Esophagus squamous epithelium (tissue), 5 donors: ENCODE measurements at regions not wholly inside any gene's neighbourhood (a gene's known extent, or its start where the extent isn't known, plus 50 kb on each side); places are given as distances from the start of the nearest gene placed in this dataset.
"Not testable (repeated sequence)": the region's sequence is repeated elsewhere in the genome, so short reads cannot be mapped to it uniquely, and the experiment has no call there.

ENCODE experiments used
- DNase-seq: peaks from one replicate; lab custom pipeline; 2025; lab: John Stamatoyannopoulos, UW
- H3K27ac ChIP-seq, 4 donors: fragments of 200-600 bp; sonication (generic); one replicate each; pipeline ENCODE4 v1.5.1; 2016 to 2019; ENCODE audit warnings: mild to moderate bottlenecking in 1 of 4
- H3K27me3 ChIP-seq, 4 donors: fragments of 200-600 bp; sonication (generic); 1 replicate in 3 of 4; 2 replicates in 1 of 4; pipeline versions ENCODE4 v1.5.1 to v1.6.0; 2017 to 2021; ENCODE audit warnings: antibody characterized with exemption in 1 of 4
- H3K36me3 ChIP-seq, 3 donors: fragments of 200-600 bp; sonication (generic); one replicate each; pipeline ENCODE4 v1.5.1; 2016 to 2019
- H3K4me1 ChIP-seq, 3 donors: fragments of 200-600 bp; sonication (generic); one replicate each; pipeline ENCODE4 v1.5.1; 2017 to 2019
- H3K4me3 ChIP-seq, 4 donors: fragments of 200-600 bp; sonication (generic); 1 replicate in 3 of 4; 2 replicates in 1 of 4; pipeline ENCODE4 v1.5.1; 2016 to 2019; ENCODE audit warnings: mild to moderate bottlenecking in 2 of 4, moderate library complexity in 1 of 4
- H3K9me3 ChIP-seq, 3 donors: fragments of 200-600 bp; sonication (generic); one replicate each; pipeline ENCODE4 v1.5.1; 2016 to 2019
- CTCF ChIP-seq, 6 experiments: fragments of 450-650 bp in 4 of 6; fragments of 200-600 bp in 2 of 6; sonication (generic) in 2 of 6; IDR thresholded peaks; one replicate each; pipeline ENCODE4 v1.5.1; 2016 to 2019; ENCODE audit warnings: antibody characterized with exemption in 6 of 6, mild to moderate bottlenecking in 4 of 6, moderate library complexity in 4 of 6
- POLR2A ChIP-seq, 4 donors: fragments of 450-650 bp; IDR thresholded peaks; one replicate each; pipeline ENCODE4 v1.6.1; 2017; ENCODE audit warnings: antibody characterized with exemption in 4 of 4, mild to moderate bottlenecking in 4 of 4, moderate library complexity in 3 of 4
- WGBS, 2 donors: methylation state at CpG; one replicate each; pipeline ENCODE4 v1.1.5; 2018; 5-methylcytosine and 5-hydroxymethylcytosine counted together
- intact Hi-C: fragments of 100-400 bp; cut with DNase I; formaldehyde crosslinking; loops from one replicate; pipeline ENCODE4 v1.15.0; 2022
- donor health status: DM: yes; HTN: yes; CAD: no.

- DNase-seq, result no peak
- Histone ChIP-seq H3K36me3 (peaks cover 0 to 45% (median 0%) of the 10 kb centered on the region in 3 donors), H3K27me3 (no peaks in the 10 kb centered on the region), H3K4me3 (no peak overlapping the region), H3K27ac (no peak overlapping the region), H3K4me1 (peaks cover 0 to 6% (median 0%) of the 10 kb centered on the region in 3 donors), H3K9me3 (no peaks in the 10 kb centered on the region)
- no peak for TF ChIP-seq POLR2A (IDR thresholded peaks at IDR 0.05)
- TF ChIP-seq CTCF (IDR thresholded peaks at IDR 0.05), result no peak
- WGBS, 2 donors, result 94 to 100% methylated on average over 1 to 2 of the region's 2 CpGs
- intact Hi-C loops, result no loop called here
Measured at GRCh38 chr6:34646714-34647113, 49.9 kb downstream of the ILRUN start.

- no peaks in the 10 kb centered on the region for H3K27me3 ChIP-seq
- no peaks in the 10 kb centered on the region for H3K9me3 ChIP-seq
- no peak for TF ChIP-seq CTCF (IDR thresholded peaks at IDR 0.05)
- no peak overlapping the region for H3K4me3 ChIP-seq
- H3K27ac ChIP-seq, result no peak overlapping the region
- intact Hi-C loops, result no loop called here
- DNase-seq, result no peak
- 83 to 89% methylated on average over 5 of the region's 5 CpGs for WGBS, 2 donors
- H3K4me1 ChIP-seq, result no peaks in the 10 kb centered on the region
- peaks cover 0 to 44% (median 0%) of the 10 kb centered on the region in 3 donors for H3K36me3 ChIP-seq
Measured at GRCh38 chr6:34645627-34646026, 50.9 kb downstream of the ILRUN start.

GRCh38 chr6:34644716-34645115 is 51.9 kb downstream of the ILRUN start:
- WGBS, 2 donors, result 39 to 59% methylated on average over 1 of the region's 1 CpG
- no peak overlapping the region for H3K27ac ChIP-seq
- TF ChIP-seq CTCF (IDR thresholded peaks at IDR 0.05) (no peak), POLR2A (IDR thresholded peaks at IDR 0.05) (no peak)
- intact Hi-C loops, result no loop called here
- H3K4me1 ChIP-seq, result no peaks in the 10 kb centered on the region
- no peak for DNase-seq
- H3K9me3 ChIP-seq, result no peaks in the 10 kb centered on the region
- no peaks in the 10 kb centered on the region for H3K27me3 ChIP-seq
- no peak overlapping the region for H3K4me3 ChIP-seq
- H3K36me3 ChIP-seq, result peaks cover 0 to 50% (median 0%) of the 10 kb centered on the region in 3 donors

- WGBS, 2 donors, result 76 to 89% methylated on average over 3 of the region's 3 CpGs
- Histone ChIP-seq H3K27me3 (no peaks in the 10 kb centered on the region), H3K9me3 (no peaks in the 10 kb centered on the region), H3K4me3 (no peak overlapping the region), H3K4me1 (no peaks in the 10 kb centered on the region), H3K27ac (no peak overlapping the region), H3K36me3 (peaks cover 0 to 62% (median 4%) of the 10 kb centered on the region in 3 donors)
- DNase-seq, result no peak
- intact Hi-C loops, result no loop called here
- TF ChIP-seq CTCF (IDR thresholded peaks at IDR 0.05) (no peak), POLR2A (IDR thresholded peaks at IDR 0.05) (no peak)
Measured at GRCh38 chr6:34642427-34642826, 54.1 kb downstream of the ILRUN start.

GRCh38 chr6:34640074-34640849 is 56.3 kb downstream of the ILRUN start:
- intact Hi-C loops, H3K9me3 ChIP-seq, DNase-seq, H3K4me3 ChIP-seq, H3K27ac ChIP-seq, H3K27me3 ChIP-seq, H3K4me1 ChIP-seq: not testable (repeated sequence)
- peaks cover 0 to 56% (median 4%) of the 10 kb centered on the region in 3 donors for H3K36me3 ChIP-seq
- WGBS, 2 donors, result 92% methylated on average over 16 of the region's 16 CpGs
